H1 (cell line): ENCODE measurements at regions not wholly inside any gene's neighbourhood (a gene's known extent, or its start where the extent isn't known, plus 50 kb on each side); places are given as distances from the start of the nearest gene placed in this dataset.
A peak's percentile ranks its signal among the peaks of the same experiment; 100 is the strongest.

Source experiments
- CTCF ChIA-PET: fragments of 300-600 bp; sonication (Branson Sonifier 250); formaldehyde crosslinking; loops from one replicate; lab custom pipeline; 2021; ENCODE audit not compliant: partially characterized antibody; lab: Charles Lee
- POLR2A ChIA-PET: fragments of 300-600 bp; sonication (Branson Sonifier 250); formaldehyde crosslinking; loops from one replicate; lab custom pipeline; 2021; ENCODE audit warnings: inconsistent platforms; ENCODE audit not compliant: partially characterized antibody; lab: Charles Lee
- DNase-seq, 2 experiments: peaks; one replicate each; pipeline versions ENCODE4 v3.0.0 to v3.0.0-alpha.2; 2010 to 2022; ENCODE audit warnings: low spot score in 2 of 2, low read depth in 1 of 2, mixed read lengths in 1 of 2
- FAIRE-seq: peaks from 2 replicates; lab custom pipeline; 2011; peaks lifted over from hg19 to GRCh38; lab: Jason Lieb, UNC
- H2AFZ ChIP-seq: 2 replicates; pipeline ENCODE4 v1.8.1; 2012; ENCODE audit warnings: low read length, inconsistent platforms
- H2AK5ac ChIP-seq: 2 replicates; pipeline ENCODE4 v1.6.1; 2013; ENCODE audit warnings: low read depth, low read length
- H2BK120ac ChIP-seq: replicated peaks from 2 replicates; pipeline ENCODE3; 2013; ENCODE audit warnings: low read depth, low read length, inconsistent platforms
- H2BK12ac ChIP-seq: 2 replicates; pipeline ENCODE4 v1.6.1; 2013; ENCODE audit warnings: low read depth, low read length
- H2BK15ac ChIP-seq: 2 replicates; pipeline ENCODE4 v1.6.1; 2013; ENCODE audit warnings: low read length
- H2BK20ac ChIP-seq: 2 replicates; pipeline ENCODE4 v1.6.1; 2013; ENCODE audit warnings: low read length
- H2BK5ac ChIP-seq: 2 replicates; pipeline ENCODE4 v1.6.1; 2013; ENCODE audit warnings: low read depth, low read length
- H3K14ac ChIP-seq: 2 replicates; pipeline ENCODE4 v1.6.1; 2013; ENCODE audit warnings: inconsistent platforms; ENCODE audit not compliant: insufficient read length
- H3K18ac ChIP-seq: 2 replicates; pipeline ENCODE4 v1.6.1; 2013; ENCODE audit warnings: low read length; ENCODE audit errors: extremely low read depth
- H3K23ac ChIP-seq: 2 replicates; pipeline ENCODE4 v1.6.1; 2013; ENCODE audit warnings: inconsistent platforms; ENCODE audit not compliant: insufficient read length
- H3K23me2 ChIP-seq: 2 replicates; pipeline ENCODE4 v1.6.1; 2013; ENCODE audit warnings: low read depth, low read length
- H3K27ac ChIP-seq: 2 replicates; pipeline ENCODE4 v1.6.1; 2011; ENCODE audit warnings: low read depth, low read length, inconsistent platforms
- H3K27me3 ChIP-seq, 4 experiments: replicated peaks in 1 of 4; 1 replicate in 1 of 4; 2 replicates in 3 of 4; pipeline versions ENCODE4 v1.6.1 to v1.8.1; 2011 to 2013; ENCODE audit warnings: low read length in 3 of 4, mild to moderate bottlenecking in 3 of 4, inconsistent platforms in 2 of 4, mixed read lengths in 2 of 4, moderate library complexity in 1 of 4; ENCODE audit not compliant: control insufficient read depth in 3 of 4, insufficient read depth in 3 of 4; ENCODE audit errors: extremely low read depth in 1 of 4
- H3K36me3 ChIP-seq, 4 experiments: 2 replicates each; pipeline versions ENCODE4 v1.6.1 to v1.8.1; 2011 to 2013; ENCODE audit warnings: mild to moderate bottlenecking in 4 of 4, low read length in 3 of 4, moderate library complexity in 2 of 4, control low read depth in 1 of 4, inconsistent platforms in 1 of 4; ENCODE audit not compliant: insufficient read depth in 4 of 4, control insufficient read depth in 2 of 4
- H3K4ac ChIP-seq: replicated peaks from 2 replicates; pipeline ENCODE3; 2013; ENCODE audit warnings: low read length, low read depth, mixed read lengths, inconsistent platforms; ENCODE audit not compliant: insufficient read length
- H3K4me1 ChIP-seq, 4 experiments: replicated peaks in 1 of 4; 1 replicate in 1 of 4; 2 replicates in 3 of 4; pipeline versions ENCODE4 v1.6.1 to v1.8.1; 2011 to 2013; ENCODE audit warnings: low read length in 3 of 4, inconsistent platforms in 2 of 4, mixed read lengths in 1 of 4; ENCODE audit not compliant: insufficient read depth in 4 of 4, control insufficient read depth in 3 of 4
- H3K4me2 ChIP-seq, 2 experiments: 2 replicates each; pipeline versions ENCODE4 v1.6.1 to v1.8.1; 2011 to 2013; ENCODE audit warnings: low read depth in 2 of 2, low read length in 2 of 2, control low read depth in 1 of 2, inconsistent platforms in 1 of 2, mild to moderate bottlenecking in 1 of 2; ENCODE audit not compliant: insufficient read depth in 1 of 2
- H3K4me3 ChIP-seq, 4 experiments: fragments of 200-600, 300-600 bp in 1 of 4; sonication (generic), shearing (Covaris generic), sonication (Bioruptor Twin) in 1 of 4; 2 replicates each; pipeline versions ENCODE4 v1.5.1 to v1.8.1; 2011 to 2016; ENCODE audit warnings: low read length in 4 of 4, low read depth in 3 of 4, control low read depth in 2 of 4, inconsistent platforms in 2 of 4, mild to moderate bottlenecking in 2 of 4, mixed read lengths in 1 of 4, moderate library complexity in 1 of 4; ENCODE audit not compliant: insufficient read depth in 2 of 4; ENCODE audit errors: extremely low read depth in 1 of 4
- H3K56ac ChIP-seq: replicated peaks from 2 replicates; pipeline ENCODE3; 2013; ENCODE audit warnings: low read depth, mild to moderate bottlenecking, mixed read lengths, low read length, inconsistent platforms; ENCODE audit not compliant: insufficient read length
- H3K79me1 ChIP-seq: 2 replicates; pipeline ENCODE4 v1.6.1; 2013; ENCODE audit warnings: low read depth, low read length, control low read depth
- H3K79me2 ChIP-seq, 2 experiments: 2 replicates each; pipeline versions ENCODE4 v1.6.1 to v1.8.1; 2012 to 2013; ENCODE audit warnings: low read length in 2 of 2, mild to moderate bottlenecking in 2 of 2, inconsistent platforms in 1 of 2; ENCODE audit not compliant: insufficient read depth in 2 of 2, control insufficient read depth in 1 of 2
- H3K9ac ChIP-seq, 4 experiments: replicated peaks in 1 of 4; 1 replicate in 1 of 4; 2 replicates in 3 of 4; pipeline versions ENCODE4 v1.6.1 to v1.8.1; 2011 to 2013; ENCODE audit warnings: low read depth in 3 of 4, low read length in 3 of 4, control low read depth in 2 of 4, mild to moderate bottlenecking in 2 of 4, moderate library complexity in 2 of 4, inconsistent platforms in 1 of 4; ENCODE audit errors: extremely low read depth in 1 of 4
- H3K9me3 ChIP-seq, 2 experiments: 2 replicates each; pipeline versions ENCODE4 v1.6.1 to v1.8.1; 2012 to 2013; ENCODE audit warnings: mild to moderate bottlenecking in 2 of 2, moderate library complexity in 2 of 2, control low read depth in 1 of 2, inconsistent platforms in 1 of 2, low read depth in 1 of 2, low read length in 1 of 2, mixed read lengths in 1 of 2; ENCODE audit not compliant: insufficient read depth in 2 of 2
- H4K20me1 ChIP-seq, 2 experiments: replicated peaks in 1 of 2; 2 replicates each; pipeline versions ENCODE3 to v1.8.1; 2011 to 2013; ENCODE audit warnings: inconsistent platforms in 2 of 2, low read length in 2 of 2, mild to moderate bottlenecking in 1 of 2; ENCODE audit not compliant: insufficient read depth in 2 of 2, control insufficient read depth in 1 of 2
- H4K5ac ChIP-seq: 2 replicates; pipeline ENCODE4 v1.6.1; 2013; ENCODE audit warnings: low read length, low read depth, mixed read lengths, inconsistent platforms; ENCODE audit not compliant: insufficient read length
- H4K8ac ChIP-seq: 2 replicates; pipeline ENCODE4 v1.8.0; 2013; ENCODE audit warnings: mild to moderate bottlenecking, moderate library complexity, low read length, inconsistent platforms; ENCODE audit not compliant: insufficient read depth; ENCODE audit errors: extremely low read depth
- H4K91ac ChIP-seq: replicated peaks from 2 replicates; pipeline ENCODE3; 2013; ENCODE audit warnings: low read length, mixed read lengths, inconsistent platforms; ENCODE audit not compliant: insufficient read length
- BCL11A ChIP-seq, 2 experiments: IDR thresholded peaks; one replicate each; pipeline ENCODE4 v1.6.1; 2011; ENCODE audit warnings: low read depth in 2 of 2, low read length in 2 of 2, mild to moderate bottlenecking in 2 of 2
- CEBPB ChIP-seq: IDR thresholded peaks from 2 replicates; pipeline ENCODE4 v1.6.1; 2012; ENCODE audit warnings: low read depth, low read length
- CHD1 ChIP-seq: IDR thresholded peaks from 2 replicates; pipeline ENCODE4 v1.6.1; 2012; ENCODE audit warnings: low read depth, low read length, improper control_type of control experiment
- CREB1 ChIP-seq: IDR thresholded peaks from 2 replicates; pipeline ENCODE4 v1.6.1; 2012; ENCODE audit warnings: inconsistent platforms
- HDAC2 ChIP-seq, 2 experiments: fragments of 300-600 bp in 1 of 2; sonication (generic) in 1 of 2; IDR thresholded peaks; 2 replicates each; pipeline ENCODE4 v1.6.1; 2011 to 2012; ENCODE audit warnings: low read depth in 2 of 2, low read length in 2 of 2, mild to moderate bottlenecking in 2 of 2, moderate library complexity in 2 of 2, borderline replicate concordance in 1 of 2, inconsistent platforms in 1 of 2
- HDAC6 ChIP-seq: IDR thresholded peaks from one replicate; pipeline ENCODE4 v1.7.1; 2012; ENCODE audit warnings: low read depth, mild to moderate bottlenecking, inconsistent platforms, low read length, moderate library complexity
- NANOG ChIP-seq: IDR thresholded peaks from 2 replicates; pipeline ENCODE4 v1.6.1; 2011; ENCODE audit warnings: low read length, low read depth, mild to moderate bottlenecking, inconsistent platforms; ENCODE audit not compliant: insufficient read depth, poor library complexity, severe bottlenecking
- PHF8 ChIP-seq: fragments of 200-600 bp; sonication (generic); conservative IDR thresholded peaks from 2 replicates; pipeline ENCODE4 v1.7.1; 2012; ENCODE audit warnings: low read depth, mild to moderate bottlenecking, inconsistent platforms, low read length, moderate library complexity
- RXRA ChIP-seq: IDR thresholded peaks from 2 replicates; pipeline ENCODE4 v1.6.1; 2011; ENCODE audit warnings: low read depth, mild to moderate bottlenecking, low read length, moderate library complexity; ENCODE audit not compliant: insufficient read depth
- SAP30 ChIP-seq: fragments of 300-600 bp; sonication (generic); IDR thresholded peaks from 2 replicates; pipeline ENCODE4 v1.7.1; 2012; ENCODE audit warnings: low read length, moderate library complexity, mild to moderate bottlenecking, inconsistent platforms; ENCODE audit not compliant: insufficient read depth, insufficient replicate concordance
- SUZ12 ChIP-seq: fragments of 200-600 bp; sonication (generic); IDR thresholded peaks from 2 replicates; pipeline ENCODE4 v1.6.1; 2012; ENCODE audit warnings: mild to moderate bottlenecking, inconsistent platforms, low read length, moderate library complexity, mixed read lengths
- TBP ChIP-seq: IDR thresholded peaks from 2 replicates; pipeline ENCODE4 v1.6.1; 2011; ENCODE audit warnings: low read depth, low read length, improper control_type of control experiment
- WGBS, 2 experiments: shearing (Covaris generic) in 1 of 2; methylation state at CpG; one replicate each; pipeline versions ENCODE4 v1.1.6 to v1.1.7; 2013 to 2015; ENCODE audit warnings: low lambda C conversion rate in 2 of 2, mixed read lengths in 2 of 2, inconsistent platforms in 1 of 2, low coverage in 1 of 2, missing lambda C conversion rate in 1 of 2; ENCODE audit not compliant: insufficient replicate concordance in 2 of 2, insufficient coverage in 1 of 2, insufficient read length in 1 of 2; ENCODE audit errors: extremely low coverage in 1 of 2, missing lambda C conversion rate in 1 of 2; 5-methylcytosine and 5-hydroxymethylcytosine counted together
- TF ChIP-seq, protein P1 (sequence below): IDR thresholded peaks from 2 replicates; pipeline ENCODE4 v1.6.1; 2011; ENCODE audit warnings: low read length, improper control_type of control experiment

DNA sequence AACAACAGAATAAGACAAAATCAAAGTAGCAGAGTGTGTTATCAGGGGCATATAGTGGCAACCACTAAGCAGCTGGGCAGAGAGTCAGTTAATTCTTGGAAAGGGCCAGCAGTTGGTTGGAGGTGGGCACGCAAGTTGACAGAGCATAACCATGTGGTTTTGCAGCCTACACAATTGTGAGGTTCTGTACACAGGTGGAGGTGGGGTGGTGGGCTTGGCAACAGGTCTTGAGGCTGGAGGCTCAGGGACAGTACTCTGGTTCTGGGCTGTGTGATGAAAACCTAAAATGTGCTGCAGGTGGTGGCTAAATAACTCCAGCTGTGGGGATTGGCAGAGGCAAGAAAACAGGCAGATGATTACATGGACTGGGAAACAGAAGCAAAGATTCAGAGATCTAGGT, 1112.7 kb downstream of the PDHA2 start:
- Histone ChIP-seq H3K4me1 (no peaks in the 10 kb centered on the region), H2BK120ac (no peak overlapping the region), H2BK12ac (no peak overlapping the region), H3K56ac (no peak overlapping the region), H3K23ac (no peak overlapping the region), H3K27ac (no peak overlapping the region), H3K4me2 (no peak overlapping the region), H3K4ac (no peak overlapping the region), H3K9ac (no peak overlapping the region), H3K79me1 (no peaks in the 10 kb centered on the region), H3K14ac (no peak overlapping the region), H3K23me2 (no peaks in the 10 kb centered on the region), H2BK15ac (no peak overlapping the region), H3K27me3 (no peaks in the 10 kb centered on the region), H4K20me1 (no peaks in the 10 kb centered on the region), H4K5ac (no peak overlapping the region), H2BK20ac (no peak overlapping the region), H2BK5ac (no peak overlapping the region), H3K36me3 (no peaks in the 10 kb centered on the region), H2AK5ac (no peak overlapping the region), H3K79me2 (no peaks in the 10 kb centered on the region), H2AFZ (0 out of 2 replicates have a peak overlapping the region, but pooled peaks have one; percentile 46), H3K9me3 (no peaks in the 10 kb centered on the region), H4K91ac (no peak overlapping the region), H3K4me3 (no peak overlapping the region), H3K18ac (no peak overlapping the region), H4K8ac (no peak overlapping the region)
- WGBS, 2 experiments = 100% methylated on average over 1 of the region's 1 CpG; no CpG with 5 or more reads in 1 of the 2 experiments
- no peak for DNase-seq
- no peak for TF ChIP-seq NANOG
- no peak for TF ChIP-seq SUZ12
- TF ChIP-seq, protein P1, sequence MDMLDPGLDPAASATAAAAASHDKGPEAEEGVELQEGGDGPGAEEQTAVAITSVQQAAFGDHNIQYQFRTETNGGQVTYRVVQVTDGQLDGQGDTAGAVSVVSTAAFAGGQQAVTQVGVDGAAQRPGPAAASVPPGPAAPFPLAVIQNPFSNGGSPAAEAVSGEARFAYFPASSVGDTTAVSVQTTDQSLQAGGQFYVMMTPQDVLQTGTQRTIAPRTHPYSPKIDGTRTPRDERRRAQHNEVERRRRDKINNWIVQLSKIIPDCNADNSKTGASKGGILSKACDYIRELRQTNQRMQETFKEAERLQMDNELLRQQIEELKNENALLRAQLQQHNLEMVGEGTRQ = no peak
- no peak for TF ChIP-seq HDAC6
- no peak for TF ChIP-seq CEBPB
- no peak for TF ChIP-seq PHF8
- no peak for TF ChIP-seq RXRA
- TF ChIP-seq BCL11A (IDR thresholded peaks at IDR 0.05; ENCODE audit: low read depth in 2 of 2, low read length in 2 of 2) = no peak
- TF ChIP-seq CHD1 = no peak
- TF ChIP-seq HDAC2 (IDR thresholded peaks at IDR 0.05; ENCODE audit: borderline replicate concordance in 1 of 2, low read depth in 2 of 2, low read length in 2 of 2) = no peak
- TF ChIP-seq SAP30 = no peak
- TF ChIP-seq CREB1 = no peak
- no peak for TF ChIP-seq TBP
- ChIA-PET POLR2A (no interaction called here), CTCF (interaction anchor here (0.6 kb wide), 1 partner anchor 31 kb away, joined by 3 read pairs; no protein-coding TSS in a partner anchor)
- FAIRE-seq = no peak
